GM12891 (cell line): ENCODE measurements at regions not wholly inside any gene's neighbourhood (a gene's known extent, or its start where the extent isn't known, plus 50 kb on each side); places are given as distances from the start of the nearest gene placed in this dataset.

ENCODE experiments used
- PAX5 ChIP-seq: IDR thresholded peaks from 2 replicates; pipeline ENCODE4 v1.6.1; 2011; ENCODE audit warnings: low read length, moderate library complexity, mild to moderate bottlenecking; ENCODE audit not compliant: insufficient read depth, severe bottlenecking
- POLR2A ChIP-seq: IDR thresholded peaks from 2 replicates; pipeline ENCODE4 v1.6.1; 2011; ENCODE audit warnings: low read depth, low read length, control low read depth
- POLR2AphosphoS5 ChIP-seq: IDR thresholded peaks from 2 replicates; pipeline ENCODE4 v1.6.1; 2011; ENCODE audit warnings: low read depth, low read length, control low read depth
- POU2F2 ChIP-seq: IDR thresholded peaks from 2 replicates; pipeline ENCODE4 v1.6.1; 2011; ENCODE audit warnings: low read depth, mild to moderate bottlenecking, control low read depth, low read length, moderate library complexity
- SPI1 ChIP-seq: IDR thresholded peaks from 2 replicates; pipeline ENCODE4 v1.6.1; 2011; ENCODE audit warnings: low read depth, low read length, control low read depth
- TAF1 ChIP-seq: IDR thresholded peaks from 2 replicates; pipeline ENCODE4 v1.6.1; 2011; ENCODE audit warnings: low read depth, low read length, control low read depth

- TF ChIP-seq POLR2AphosphoS5 (no peak), POLR2A (no peak), TAF1 (no peak), POU2F2 (no peak), PAX5 (no peak), SPI1 (no peak)
Measured at GRCh38 chr6:81897793-81898192, 145.3 kb upstream of the TENT5A start.
